ENCODE measurements at regions not wholly inside any gene's neighbourhood (a gene's known extent, or its start where the extent isn't known, plus 50 kb on each side); places are given as distances from the start of the nearest gene placed in this dataset.

- TF ChIP-seq POLR2A (IDR thresholded peaks at IDR 0.05; ENCODE audit: low read depth, low read length) = no peak
- TF ChIP-seq POLR2AphosphoS5 (IDR thresholded peaks at IDR 0.05; ENCODE audit: low read depth, low read length) = no peak
- TF ChIP-seq TAF1 (IDR thresholded peaks at IDR 0.05; ENCODE audit: borderline replicate concordance, low read depth, low read length) = no peak
Measured at GRCh38 chr18:42177390-42177789, 222.4 kb downstream of the PIK3C3 start.

Data from GM12892 (cell line).